Erythroblast (primary cell): ENCODE measurements at regions not wholly inside any gene's neighbourhood (a gene's known extent, or its start where the extent isn't known, plus 50 kb on each side); places are given as distances from the start of the nearest gene placed in this dataset.
"Not testable (repeated sequence)": the region's sequence is repeated elsewhere in the genome, so short reads cannot be mapped to it uniquely, and the experiment has no call there.

Experiments used
- DNase-seq, 2 experiments: peaks; one replicate each; lab custom pipeline; 2025; lab: John Stamatoyannopoulos, UW
- GATA1 ChIP-seq: IDR thresholded peaks from 2 replicates; pipeline ENCODE4 v1.6.1; 2011; ENCODE audit warnings: low read depth, mild to moderate bottlenecking, control low read depth, low read length, moderate library complexity
- POLR2A ChIP-seq: IDR thresholded peaks from 2 replicates; pipeline ENCODE4 v1.6.1; 2011; ENCODE audit warnings: mild to moderate bottlenecking, low read length

GRCh38 chr5:106854105-106854687, 816.5 kb downstream of the EFNA5 start:
- TF ChIP-seq POLR2A = no peak
- no peak for TF ChIP-seq GATA1
- DNase-seq = no peak

- TF ChIP-seq GATA1 = no peak
- no peak for DNase-seq
These were observed 817.5 kb downstream of the EFNA5 start for GRCh38 chr5:106853266-106853665.

GRCh38 chr5:106849266-106849665, 821.5 kb downstream of the EFNA5 start:
- no peak for DNase-seq
- TF ChIP-seq POLR2A (no peak), GATA1 (no peak)

GRCh38 chr5:106843812-106844416, 826.8 kb downstream of the EFNA5 start:
- TF ChIP-seq POLR2A = no peak
- no peak for TF ChIP-seq GATA1
- no peak for DNase-seq

GRCh38 chr5:106833517-106833916, 837.2 kb downstream of the EFNA5 start:
- DNase-seq = no peak
- TF ChIP-seq POLR2A (no peak), GATA1 (no peak)

GRCh38 chr5:106827061-106827460, 843.7 kb downstream of the EFNA5 start:
- no peak for DNase-seq
- TF ChIP-seq POLR2A = no peak
- TF ChIP-seq GATA1 = no peak

- DNase-seq = no peak
- TF ChIP-seq GATA1 = no peak
- no peak for TF ChIP-seq POLR2A
These were observed 845.4 kb downstream of the EFNA5 start for GRCh38 chr5:106825374-106825773.

GRCh38 chr5:106822851-106823250, 847.9 kb downstream of the EFNA5 start:
- no peak for DNase-seq
- TF ChIP-seq GATA1 (no peak), POLR2A (no peak)

GRCh38 chr5:106818552-106818951, 852.2 kb downstream of the EFNA5 start:
- no peak for DNase-seq
- TF ChIP-seq POLR2A (no peak), GATA1 (no peak)

- no peak for DNase-seq
- no peak for TF ChIP-seq GATA1
These were observed 855.8 kb downstream of the EFNA5 start for GRCh38 chr5:106814961-106815360.

GRCh38 chr5:106801554-106801953, 869.2 kb downstream of the EFNA5 start:
- TF ChIP-seq GATA1 (no peak), POLR2A (no peak)
- DNase-seq = no peak

- no peak for TF ChIP-seq POLR2A
- no peak for TF ChIP-seq GATA1
- no peak for DNase-seq
These were observed 872.7 kb downstream of the EFNA5 start for GRCh38 chr5:106797996-106798395.

GRCh38 chr5:106796081-106796480, 874.7 kb downstream of the EFNA5 start:
- no peak for DNase-seq
- TF ChIP-seq POLR2A (no peak), GATA1 (no peak)

- DNase-seq = no peak
- TF ChIP-seq GATA1 = no peak
- no peak for TF ChIP-seq POLR2A
These were observed 885.9 kb downstream of the EFNA5 start for GRCh38 chr5:106784846-106785245.

GRCh38 chr5:106780355-106780754, 890.4 kb downstream of the EFNA5 start:
- no peak for TF ChIP-seq GATA1
- no peak for TF ChIP-seq POLR2A
- DNase-seq = no peak

GRCh38 chr5:106776515-106776914, 894.2 kb downstream of the EFNA5 start:
- not testable (repeated sequence) for DNase-seq
